Fibroblast of villous mesenchyme (primary cell): ENCODE measurements at regions not wholly inside any gene's neighbourhood (a gene's known extent, or its start where the extent isn't known, plus 50 kb on each side); places are given as distances from the start of the nearest gene placed in this dataset.

Experiments used
- DNase-seq: peaks from one replicate; pipeline ENCODE4 v3.0.0-alpha.2; 2010; ENCODE audit warnings: low read depth
- H3K4me3 ChIP-seq: 2 replicates; pipeline ENCODE4 v1.5.1; 2011; ENCODE audit warnings: low read depth, mild to moderate bottlenecking, low read length
- CTCF ChIP-seq: IDR thresholded peaks from 2 replicates; pipeline ENCODE4 v1.5.1; 2012; ENCODE audit warnings: low read depth, mild to moderate bottlenecking, low read length; ENCODE audit not compliant: insufficient read depth

GRCh38 chr14:71320734-71321573 is 413.7 kb downstream of the PCNX1 start:
- H3K4me3 ChIP-seq, result peak overlapping the region; percentile 89
- DNase-seq, result peak; percentile 75
- no peak for TF ChIP-seq CTCF

GRCh38 chr14:71321574-71322315 is 414.5 kb downstream of the PCNX1 start:
- DNase-seq, result peak; percentile 60
- H3K4me3 ChIP-seq, result peak overlapping the region; percentile 89
- no peak for TF ChIP-seq CTCF

GRCh38 chr14:71322655-71323250 is 415.5 kb downstream of the PCNX1 start:
- peak; percentile 67 for DNase-seq
- TF ChIP-seq CTCF, result peak; percentile 53
- peak overlapping the region; percentile 89 for H3K4me3 ChIP-seq

- no peak for TF ChIP-seq CTCF
- H3K4me3 ChIP-seq, result no peak overlapping the region
- peak; percentile 55 for DNase-seq
Measured at GRCh38 chr14:71324767-71325272, 417.6 kb downstream of the PCNX1 start.

GRCh38 chr14:71327691-71328090 is 420.4 kb downstream of the PCNX1 start:
- no peak overlapping the region for H3K4me3 ChIP-seq
- TF ChIP-seq CTCF, result no peak
- no peak for DNase-seq

GRCh38 chr14:71328183-71328582 is 420.9 kb downstream of the PCNX1 start:
- H3K4me3 ChIP-seq, result no peak overlapping the region
- no peak for TF ChIP-seq CTCF
- no peak for DNase-seq
